Osteoblast (primary cell): ENCODE measurements at regions not wholly inside any gene's neighbourhood (a gene's known extent, or its start where the extent isn't known, plus 50 kb on each side); places are given as distances from the start of the nearest gene placed in this dataset.
A peak's percentile ranks its signal among the peaks of the same experiment; 100 is the strongest.

Experiments used
- DNase-seq: peaks from one replicate; pipeline ENCODE4 v3.0.0; 2011; ENCODE audit warnings: low spot score, mixed read lengths; ENCODE audit not compliant: insufficient read length; ENCODE audit errors: missing footprints
- H2AFZ ChIP-seq: 2 replicates; pipeline ENCODE4 v1.6.0; 2011; ENCODE audit warnings: mild to moderate bottlenecking, low read length
- H3K27ac ChIP-seq: 2 replicates; pipeline ENCODE4 v1.5.1; 2011; ENCODE audit warnings: mild to moderate bottlenecking, low read depth, low read length, moderate library complexity
- H3K27me3 ChIP-seq: 2 replicates; pipeline ENCODE4 v1.6.0; 2012; ENCODE audit warnings: mild to moderate bottlenecking, control low read depth, inconsistent platforms, low read length, moderate library complexity; ENCODE audit not compliant: insufficient read depth
- H3K36me3 ChIP-seq: 2 replicates; pipeline ENCODE4 v1.5.1; 2011; ENCODE audit warnings: mild to moderate bottlenecking, low read length, control low read depth, moderate library complexity; ENCODE audit not compliant: insufficient read depth
- H3K4me1 ChIP-seq: 2 replicates; pipeline ENCODE4 v1.5.1; 2011; ENCODE audit warnings: mild to moderate bottlenecking, low read length, control low read depth, moderate library complexity; ENCODE audit not compliant: insufficient read depth
- H3K4me2 ChIP-seq: 2 replicates; pipeline ENCODE4 v1.6.0; 2011; ENCODE audit warnings: mild to moderate bottlenecking, low read length; ENCODE audit not compliant: insufficient read depth
- H3K4me3 ChIP-seq: fragments of 200-600 bp; sonication (generic); 3 replicates; pipeline ENCODE4 v1.5.1; 2012; ENCODE audit warnings: mild to moderate bottlenecking, low read length, inconsistent platforms; ENCODE audit not compliant: insufficient read depth
- H3K79me2 ChIP-seq: 2 replicates; pipeline ENCODE4 v1.6.0; 2012; ENCODE audit warnings: mild to moderate bottlenecking, low read length, control low read depth, inconsistent platforms; ENCODE audit not compliant: insufficient read depth
- H3K9me3 ChIP-seq: 2 replicates; pipeline ENCODE4 v1.5.1; 2011; ENCODE audit warnings: low read depth, low read length, control low read depth
- H4K20me1 ChIP-seq: 2 replicates; pipeline ENCODE4 v1.6.0; 2012; ENCODE audit warnings: mild to moderate bottlenecking, low read length, control low read depth; ENCODE audit not compliant: insufficient read depth
- CTCF ChIP-seq: IDR thresholded peaks from 2 replicates; pipeline ENCODE4 v1.5.1; 2011; ENCODE audit warnings: mild to moderate bottlenecking, low read depth, low read length, moderate library complexity; ENCODE audit errors: extremely low read depth

- Histone ChIP-seq H3K27me3 (no peaks in the 10 kb centered on the region), H3K4me3 (no peak overlapping the region), H3K27ac (no peak overlapping the region), H3K9me3 (no peaks in the 10 kb centered on the region), H4K20me1 (no peaks in the 10 kb centered on the region), H2AFZ (no peak overlapping the region), H3K4me2 (no peak overlapping the region), H3K79me2 (no peaks in the 10 kb centered on the region), H3K4me1 (no peaks in the 10 kb centered on the region), H3K36me3 (no peaks in the 10 kb centered on the region)
- peak; percentile 5 for DNase-seq
- no peak for TF ChIP-seq CTCF
Measured at GRCh38 chr6:164039954-164040375, 625.4 kb downstream of the QKI start.

GRCh38 chr6:164037171-164037870, 622.8 kb downstream of the QKI start:
- no peaks in the 10 kb centered on the region for H3K9me3 ChIP-seq
- no peaks in the 10 kb centered on the region for H3K36me3 ChIP-seq
- no peaks in the 10 kb centered on the region for H3K4me1 ChIP-seq
- no peak overlapping the region for H2AFZ ChIP-seq
- TF ChIP-seq CTCF, result no peak
- H3K27ac ChIP-seq, result no peak overlapping the region
- H3K79me2 ChIP-seq, result no peaks in the 10 kb centered on the region
- no peak overlapping the region for H3K4me3 ChIP-seq
- H3K4me2 ChIP-seq, result no peak overlapping the region
- no peak for DNase-seq
- H3K27me3 ChIP-seq, result no peaks in the 10 kb centered on the region
- H4K20me1 ChIP-seq, result no peaks in the 10 kb centered on the region

- H3K36me3 ChIP-seq, result no peaks in the 10 kb centered on the region
- no peaks in the 10 kb centered on the region for H4K20me1 ChIP-seq
- no peak overlapping the region for H3K4me3 ChIP-seq
- no peaks in the 10 kb centered on the region for H3K9me3 ChIP-seq
- no peak overlapping the region for H3K4me2 ChIP-seq
- TF ChIP-seq CTCF, result no peak
- no peak for DNase-seq
- H3K27ac ChIP-seq, result no peak overlapping the region
- no peaks in the 10 kb centered on the region for H3K27me3 ChIP-seq
- no peak overlapping the region for H2AFZ ChIP-seq
- H3K79me2 ChIP-seq, result no peaks in the 10 kb centered on the region
- no peaks in the 10 kb centered on the region for H3K4me1 ChIP-seq
Measured at GRCh38 chr6:164035900-164036485, 621.5 kb downstream of the QKI start.

DNA sequence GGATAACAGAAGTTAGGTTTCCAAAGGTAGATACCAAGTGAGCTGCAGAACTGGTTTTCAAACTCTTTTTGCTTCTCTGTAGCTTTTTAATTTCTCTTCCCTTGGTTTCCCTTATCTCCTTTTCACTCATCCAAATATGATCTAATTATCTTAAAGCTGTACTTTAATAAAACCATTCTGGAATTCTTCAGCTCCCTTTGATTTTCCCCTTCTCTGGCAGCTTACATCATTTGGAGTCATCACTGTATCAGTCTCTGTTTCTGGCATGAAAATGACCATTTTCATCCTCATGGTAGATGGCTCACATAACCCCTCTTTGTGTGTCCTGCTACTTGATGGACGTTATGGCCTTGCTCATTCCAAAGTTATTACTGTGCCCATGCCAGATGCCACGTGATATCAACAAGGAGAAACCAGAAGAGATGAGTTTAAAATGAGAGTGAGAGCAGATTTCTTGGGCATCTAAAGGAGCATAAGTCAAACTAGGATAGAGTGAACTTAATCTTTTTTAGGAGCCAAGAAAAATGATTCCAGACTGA, 620.2 kb downstream of the QKI start:
- peak; percentile 70 for DNase-seq
- no peaks in the 10 kb centered on the region for H3K36me3 ChIP-seq

More for the DNA sequence above, 620.2 kb downstream of the QKI start:
- no peaks in the 10 kb centered on the region for H3K27me3 ChIP-seq
- H3K9me3 ChIP-seq, result no peaks in the 10 kb centered on the region
- H3K4me2 ChIP-seq, result no peak overlapping the region
- H3K4me3 ChIP-seq, result no peak overlapping the region
- no peak overlapping the region for H2AFZ ChIP-seq
- H3K27ac ChIP-seq, result no peak overlapping the region
- H3K4me1 ChIP-seq, result no peaks in the 10 kb centered on the region
- no peaks in the 10 kb centered on the region for H4K20me1 ChIP-seq
- TF ChIP-seq CTCF, result no peak
- H3K79me2 ChIP-seq, result no peaks in the 10 kb centered on the region
